GM12891 (cell line): ENCODE measurements at regions not wholly inside any gene's neighbourhood (a gene's known extent, or its start where the extent isn't known, plus 50 kb on each side); places are given as distances from the start of the nearest gene placed in this dataset.

Experiments used
- POLR2A ChIP-seq: IDR thresholded peaks from 2 replicates; pipeline ENCODE4 v1.6.1; 2011; ENCODE audit warnings: low read depth, low read length, control low read depth
- POLR2AphosphoS5 ChIP-seq: IDR thresholded peaks from 2 replicates; pipeline ENCODE4 v1.6.1; 2011; ENCODE audit warnings: low read depth, low read length, control low read depth
- TAF1 ChIP-seq: IDR thresholded peaks from 2 replicates; pipeline ENCODE4 v1.6.1; 2011; ENCODE audit warnings: low read depth, low read length, control low read depth

DNA sequence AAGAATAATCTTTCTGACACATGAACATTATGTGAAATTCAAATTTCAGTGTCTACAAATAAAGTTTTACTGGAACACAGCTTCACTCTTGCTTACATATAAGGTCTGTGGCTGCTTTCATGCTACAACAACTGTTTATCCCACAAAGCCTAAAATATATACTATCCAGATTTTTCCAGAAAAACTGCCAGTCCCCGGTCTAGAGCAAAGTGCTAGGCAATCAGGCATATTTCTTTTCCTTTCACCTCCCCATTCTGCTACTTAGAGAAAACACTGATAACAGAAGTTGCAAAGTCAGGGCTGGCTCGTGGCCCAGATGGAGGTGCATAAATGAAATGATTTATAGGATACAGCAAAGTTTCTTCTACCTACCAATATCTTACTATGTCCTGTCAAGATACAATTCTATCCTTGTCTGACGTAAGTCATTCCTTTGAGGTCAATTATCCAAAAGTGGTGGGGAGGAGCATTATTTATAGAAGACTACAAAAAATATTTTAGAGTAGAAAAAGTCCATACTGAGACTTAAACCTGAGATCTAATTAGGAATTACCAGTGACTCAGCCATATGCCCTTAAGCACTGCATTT lies 384.1 kb downstream of the NXPH1 start:
- TF ChIP-seq TAF1 (no peak), POLR2AphosphoS5 (no peak), POLR2A (no peak)
